ENCODE measurements at regions not wholly inside any gene's neighbourhood (a gene's known extent, or its start where the extent isn't known, plus 50 kb on each side); places are given as distances from the start of the nearest gene placed in this dataset.

- no peak for TF ChIP-seq ZNF184 (tag by site-specific recombination; IDR thresholded peaks at IDR 0.05)
- TF ChIP-seq YY1 (tag by site-specific recombination; IDR thresholded peaks at IDR 0.05) = no peak
- TF ChIP-seq TCF7L2 (IDR thresholded peaks at IDR 0.05; ENCODE audit: borderline replicate concordance, low read depth, low read length) = no peak
- TF ChIP-seq ZNF530 (tag by site-specific recombination; IDR thresholded peaks at IDR 0.05; ENCODE audit: low read depth) = no peak
- TF ChIP-seq ZBTB21 (tag by site-specific recombination; IDR thresholded peaks at IDR 0.05) = no peak
- TF ChIP-seq ZNF629 (tag by site-specific recombination; IDR thresholded peaks at IDR 0.05) = no peak
These were observed 154.6 kb downstream of the TENT5C start for GRCh38 chr1:117760485-117760884.

Data from HEK293 (cell line).